IPS DF 6.9 (cell line): ENCODE measurements at regions not wholly inside any gene's neighbourhood (a gene's known extent, or its start where the extent isn't known, plus 50 kb on each side); places are given as distances from the start of the nearest gene placed in this dataset.
"Not testable (repeated sequence)": the region's sequence is repeated elsewhere in the genome, so short reads cannot be mapped to it uniquely, and the experiment has no call there.

Experiments
- DNase-seq: peaks from one replicate; pipeline ENCODE4 v3.0.0-alpha.2; 2013; ENCODE audit warnings: low read depth, low spot score
- H3K27ac ChIP-seq: one replicate; pipeline ENCODE4 v1.5.1; 2013; ENCODE audit warnings: low read length, control low read depth
- H3K27me3 ChIP-seq: 2 replicates; pipeline ENCODE4 v1.6.1; 2013; ENCODE audit warnings: mild to moderate bottlenecking, low read length; ENCODE audit not compliant: control insufficient read depth, insufficient read depth
- H3K36me3 ChIP-seq: 2 replicates; pipeline ENCODE4 v1.6.1; 2013; ENCODE audit warnings: low read length; ENCODE audit not compliant: control insufficient read depth, insufficient read depth
- H3K4me1 ChIP-seq: 2 replicates; pipeline ENCODE4 v1.6.1; 2013; ENCODE audit warnings: low read length; ENCODE audit not compliant: control insufficient read depth, insufficient read depth
- H3K4me3 ChIP-seq: 2 replicates; pipeline ENCODE4 v1.5.1; 2013; ENCODE audit warnings: mild to moderate bottlenecking, low read length
- H3K9me3 ChIP-seq: 2 replicates; pipeline ENCODE4 v1.6.1; 2013; ENCODE audit warnings: low read length, inconsistent platforms; ENCODE audit not compliant: control insufficient read depth, insufficient read depth
- WGBS: extraction: QIAGEN DNeasy Blood & Tissue Kit; methylation state at CpG from one replicate; pipeline ENCODE4 v1.1.7; 2013; ENCODE audit warnings: mixed read lengths, missing lambda C conversion rate; ENCODE audit not compliant: insufficient read length, insufficient coverage; 5-methylcytosine and 5-hydroxymethylcytosine counted together

- no CpG with 5 or more reads among the region's 7 CpGs for WGBS
- no peak overlapping the region for H3K27ac ChIP-seq
- DNase-seq = no peak
- peaks cover 2% of the 10 kb centered on the region; the same call in 1 of the 2 replicates for H3K4me1 ChIP-seq
- H3K36me3 ChIP-seq = no peaks in the 10 kb centered on the region
- H3K27me3 ChIP-seq = no peaks in the 10 kb centered on the region
- H3K9me3 ChIP-seq = no peaks in the 10 kb centered on the region
- H3K4me3 ChIP-seq = no peak overlapping the region
Observed at GRCh38 chr20:23299673-23300050, 50.9 kb upstream of the NXT1 start.

- no CpG with 5 or more reads among the region's 6 CpGs for WGBS
- no peaks in the 10 kb centered on the region for H3K36me3 ChIP-seq
- no peak for DNase-seq
Observed at GRCh38 chr20:23298926-23299672, 51.5 kb upstream of the NXT1 start.

GRCh38 chr20:23298155-23298554, 52.4 kb upstream of the NXT1 start:
- Histone ChIP-seq H3K4me1 (peaks cover 2% of the 10 kb centered on the region; the same call in 1 of the 2 replicates), H3K27me3 (no peaks in the 10 kb centered on the region), H3K36me3 (no peaks in the 10 kb centered on the region), H3K4me3 (no peak overlapping the region), H3K27ac (no peak overlapping the region), H3K9me3 (no peaks in the 10 kb centered on the region)
- DNase-seq = no peak
- WGBS = no CpG with 5 or more reads among the region's 6 CpGs

More at GRCh38 chr20:23298926-23299672, 51.5 kb upstream of the NXT1 start:
- peaks cover 2% of the 10 kb centered on the region; the same call in 1 of the 2 replicates for H3K4me1 ChIP-seq
- no peak overlapping the region for H3K27ac ChIP-seq
- H3K27me3 ChIP-seq = no peaks in the 10 kb centered on the region
- H3K4me3 ChIP-seq = no peak overlapping the region
- H3K9me3 ChIP-seq = no peaks in the 10 kb centered on the region

- Histone ChIP-seq H3K27ac (no peak overlapping the region), H3K36me3 (no peaks in the 10 kb centered on the region), H3K4me3 (no peak overlapping the region), H3K4me1 (peaks cover 2% of the 10 kb centered on the region; the same call in 1 of the 2 replicates), H3K27me3 (no peaks in the 10 kb centered on the region), H3K9me3 (no peaks in the 10 kb centered on the region)
- no peak for DNase-seq
- no CpG with 5 or more reads among the region's 17 CpGs for WGBS
Observed at GRCh38 chr20:23296841-23297701, 53.5 kb upstream of the NXT1 start.

GRCh38 chr20:23295934-23296333, 54.7 kb upstream of the NXT1 start:
- DNase-seq = no peak
- Histone ChIP-seq H3K4me3 (no peak overlapping the region), H3K4me1 (peaks cover 2% of the 10 kb centered on the region; the same call in 1 of the 2 replicates), H3K36me3 (no peaks in the 10 kb centered on the region), H3K9me3 (no peaks in the 10 kb centered on the region), H3K27ac (no peak overlapping the region), H3K27me3 (no peaks in the 10 kb centered on the region)
- no CpG with 5 or more reads among the region's 5 CpGs for WGBS

- Histone ChIP-seq H3K36me3 (no peaks in the 10 kb centered on the region), H3K27ac (no peak overlapping the region), H3K9me3 (no peaks in the 10 kb centered on the region), H3K4me1 (peaks cover 2% of the 10 kb centered on the region; the same call in 1 of the 2 replicates), H3K27me3 (no peaks in the 10 kb centered on the region), H3K4me3 (no peak overlapping the region)
- no CpG with 5 or more reads among the region's 10 CpGs for WGBS
- DNase-seq = no peak
Observed at GRCh38 chr20:23294671-23295070, 55.9 kb upstream of the NXT1 start.

- no CpG with 5 or more reads among the region's 6 CpGs for WGBS
- peaks cover 2% of the 10 kb centered on the region; the same call in 1 of the 2 replicates for H3K4me1 ChIP-seq
- no peaks in the 10 kb centered on the region for H3K27me3 ChIP-seq
- H3K9me3 ChIP-seq = no peaks in the 10 kb centered on the region
- H3K27ac ChIP-seq = no peak overlapping the region
- no peak for DNase-seq
- no peak overlapping the region for H3K4me3 ChIP-seq
- no peaks in the 10 kb centered on the region for H3K36me3 ChIP-seq
Observed at GRCh38 chr20:23294166-23294565, 56.4 kb upstream of the NXT1 start.

- no peak for DNase-seq
- no CpG with 5 or more reads among the region's 6 CpGs for WGBS
Observed at GRCh38 chr20:23293689-23294088, 56.9 kb upstream of the NXT1 start.

GRCh38 chr20:23292311-23292710, 58.3 kb upstream of the NXT1 start:
- not testable (repeated sequence) for H3K36me3 ChIP-seq, H3K27me3 ChIP-seq, DNase-seq, H3K4me1 ChIP-seq, H3K4me3 ChIP-seq, H3K9me3 ChIP-seq, H3K27ac ChIP-seq
- no CpG with 5 or more reads among the region's 5 CpGs for WGBS

More at GRCh38 chr20:23293689-23294088, 56.9 kb upstream of the NXT1 start:
- Histone ChIP-seq H3K36me3 (no peaks in the 10 kb centered on the region), H3K27ac (no peak overlapping the region), H3K4me1 (peaks cover 2% of the 10 kb centered on the region; the same call in 1 of the 2 replicates), H3K9me3 (no peaks in the 10 kb centered on the region), H3K27me3 (no peaks in the 10 kb centered on the region), H3K4me3 (no peak overlapping the region)

- Histone ChIP-seq H3K27me3 (no peaks in the 10 kb centered on the region), H3K4me3 (no peak overlapping the region), H3K36me3 (no peaks in the 10 kb centered on the region), H3K9me3 (no peaks in the 10 kb centered on the region), H3K4me1 (no peaks in the 10 kb centered on the region; the same call in 1 of the 2 replicates), H3K27ac (no peak overlapping the region)
- no peak for DNase-seq
- no CpG with 5 or more reads among the region's 14 CpGs for whole genome bisulfite sequencing
Observed at GRCh38 chr20:23291575-23292240, 58.9 kb upstream of the NXT1 start.
